ENCODE measurements at regions not wholly inside any gene's neighbourhood (a gene's known extent, or its start where the extent isn't known, plus 50 kb on each side); places are given as distances from the start of the nearest gene placed in this dataset.
"Not testable (repeated sequence)": the region's sequence is repeated elsewhere in the genome, so short reads cannot be mapped to it uniquely, and the experiment has no call there.

GRCh38 chr6:113057567-113058053 lies 710.5 kb downstream of the RFPL4B start:
- H3K4me1 ChIP-seq: no peaks in the 10 kb centered on the region
- no peak overlapping the region for H3K27ac ChIP-seq
- H3K27me3 ChIP-seq (ENCODE audit: control insufficient read depth, insufficient read depth, low read length): no peaks in the 10 kb centered on the region
- H2AFZ ChIP-seq: no peak overlapping the region
- no peak overlapping the region for H3K9ac ChIP-seq
- H3K4me2 ChIP-seq (ENCODE audit: low read length): no peak overlapping the region
- no peak overlapping the region for H3K4me3 ChIP-seq (ENCODE audit: low read depth, low read length)
- H3K36me3 ChIP-seq (ENCODE audit: control insufficient read depth, insufficient read depth, low read length): no peaks in the 10 kb centered on the region
- H3K79me2 ChIP-seq: no peaks in the 10 kb centered on the region
- no peaks in the 10 kb centered on the region for H3K9me3 ChIP-seq (ENCODE audit: control insufficient read depth, low read length)
- no peak for TF ChIP-seq CTCF (IDR thresholded peaks at IDR 0.05)

- no peak for TF ChIP-seq CTCF (IDR thresholded peaks at IDR 0.05)
- Histone ChIP-seq H3K27me3 (ENCODE audit: control insufficient read depth, insufficient read depth, low read length) (no peaks in the 10 kb centered on the region), H3K9ac (no peak overlapping the region), H3K4me1 (no peaks in the 10 kb centered on the region), H3K79me2 (no peaks in the 10 kb centered on the region), H3K4me2 (ENCODE audit: low read length) (no peak overlapping the region), H3K9me3 (ENCODE audit: control insufficient read depth, low read length) (no peaks in the 10 kb centered on the region), H3K36me3 (ENCODE audit: control insufficient read depth, insufficient read depth, low read length) (no peaks in the 10 kb centered on the region), H3K27ac (no peak overlapping the region), H2AFZ (no peak overlapping the region), H3K4me3 (ENCODE audit: low read depth, low read length) (no peak overlapping the region)
Measured at GRCh38 chr6:113060664-113061063, 713.5 kb downstream of the RFPL4B start.

GRCh38 chr6:113065611-113066010 lies 718.5 kb downstream of the RFPL4B start:
- Histone ChIP-seq H3K4me2 (ENCODE audit: low read length) (no peak overlapping the region), H3K79me2 (no peaks in the 10 kb centered on the region), H3K9ac (no peak overlapping the region), H2AFZ (no peak overlapping the region), H3K27ac (no peak overlapping the region), H3K27me3 (ENCODE audit: control insufficient read depth, insufficient read depth, low read length) (no peaks in the 10 kb centered on the region), H3K4me3 (ENCODE audit: low read depth, low read length) (no peak overlapping the region), H3K4me1 (no peaks in the 10 kb centered on the region), H3K9me3 (ENCODE audit: control insufficient read depth, low read length) (no peaks in the 10 kb centered on the region), H3K36me3 (ENCODE audit: control insufficient read depth, insufficient read depth, low read length) (no peaks in the 10 kb centered on the region)
- no peak for TF ChIP-seq CTCF (IDR thresholded peaks at IDR 0.05)

DNA sequence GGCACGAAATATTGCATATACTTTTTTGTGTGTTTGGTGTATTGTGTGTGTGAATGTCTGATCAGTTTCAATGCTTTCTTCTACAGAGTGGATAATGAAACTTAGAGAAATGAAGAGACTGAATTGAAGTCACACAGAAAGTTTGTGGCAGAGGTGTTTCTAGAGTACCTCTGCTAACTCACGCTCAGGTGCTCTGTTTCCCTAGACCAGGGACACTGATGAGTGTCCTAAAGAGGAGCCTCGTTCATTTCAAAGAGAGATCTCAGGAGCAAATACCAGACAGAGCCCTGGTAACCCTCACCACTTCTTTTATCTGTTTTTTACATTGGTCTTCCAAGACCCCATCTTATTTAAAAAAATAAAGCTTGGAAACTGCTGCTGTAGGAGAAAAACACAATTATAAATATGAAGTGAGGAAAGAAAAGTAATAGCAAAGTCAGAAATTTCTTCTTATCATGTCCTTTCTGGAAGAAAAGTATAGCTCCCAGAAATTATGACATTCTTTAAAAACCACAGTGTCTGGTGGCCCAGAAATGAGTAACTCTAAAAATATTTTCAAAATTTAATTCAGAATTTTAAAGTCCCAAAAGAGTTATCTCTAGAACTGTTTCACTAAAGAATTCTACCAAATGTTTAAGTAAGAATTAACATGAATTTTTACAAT lies 720.6 kb downstream of the RFPL4B start:
- H3K27me3 ChIP-seq (ENCODE audit: control insufficient read depth, insufficient read depth, low read length): no peaks in the 10 kb centered on the region
- no peaks in the 10 kb centered on the region for H3K36me3 ChIP-seq (ENCODE audit: control insufficient read depth, insufficient read depth, low read length)
- no peaks in the 10 kb centered on the region for H3K79me2 ChIP-seq
- H3K9me3 ChIP-seq (ENCODE audit: control insufficient read depth, low read length): no peaks in the 10 kb centered on the region
- no peak overlapping the region for H2AFZ ChIP-seq
- TF ChIP-seq CTCF (IDR thresholded peaks at IDR 0.05): no peak
- H3K4me1 ChIP-seq: no peaks in the 10 kb centered on the region
- no peak overlapping the region for H3K4me2 ChIP-seq (ENCODE audit: low read length)
- no peak overlapping the region for H3K4me3 ChIP-seq (ENCODE audit: low read depth, low read length)
- no peak overlapping the region for H3K27ac ChIP-seq
- no peak overlapping the region for H3K9ac ChIP-seq

- no peak overlapping the region for H3K4me3 ChIP-seq (ENCODE audit: low read depth, low read length)
- H3K36me3 ChIP-seq (ENCODE audit: control insufficient read depth, insufficient read depth, low read length): no peaks in the 10 kb centered on the region
- H3K9ac ChIP-seq: no peak overlapping the region
- H3K79me2 ChIP-seq: no peaks in the 10 kb centered on the region
- no peak overlapping the region for H3K4me2 ChIP-seq (ENCODE audit: low read length)
- no peak for TF ChIP-seq CTCF (IDR thresholded peaks at IDR 0.05)
- H3K27ac ChIP-seq: no peak overlapping the region
- no peak overlapping the region for H2AFZ ChIP-seq
- no peaks in the 10 kb centered on the region for H3K27me3 ChIP-seq (ENCODE audit: control insufficient read depth, insufficient read depth, low read length)
- H3K4me1 ChIP-seq: no peaks in the 10 kb centered on the region
- H3K9me3 ChIP-seq (ENCODE audit: control insufficient read depth, low read length): no peaks in the 10 kb centered on the region
Measured at GRCh38 chr6:113068570-113068969, 721.4 kb downstream of the RFPL4B start.

- not testable (repeated sequence) for H3K9ac ChIP-seq; H3K4me3 ChIP-seq (ENCODE audit: low read depth, low read length); H3K9me3 ChIP-seq (ENCODE audit: control insufficient read depth, low read length); H2AFZ ChIP-seq; H3K79me2 ChIP-seq; H3K4me2 ChIP-seq (ENCODE audit: low read length); H3K4me1 ChIP-seq; H3K27ac ChIP-seq; H3K27me3 ChIP-seq (ENCODE audit: control insufficient read depth, insufficient read depth, low read length); H3K36me3 ChIP-seq (ENCODE audit: control insufficient read depth, insufficient read depth, low read length)
Measured at GRCh38 chr6:113070681-113071080, 723.6 kb downstream of the RFPL4B start.
